HG03460 (cell line): ENCODE measurements at regions not wholly inside any gene's neighbourhood (a gene's known extent, or its start where the extent isn't known, plus 50 kb on each side); places are given as distances from the start of the nearest gene placed in this dataset.

ENCODE experiments used
- ATAC-seq: cut with Tn5 transposase; IDR thresholded peaks from one replicate; pipeline ENCODE4 v1.9.1; 2021; ENCODE audit not compliant: unreplicated experiment

- no peak for ATAC-seq
These were observed 157.1 kb upstream of the IFNG-AS1 start for GRCh38 chr12:67832155-67832554.

GRCh38 chr12:67833602-67834001, 155.6 kb upstream of the IFNG-AS1 start:
- ATAC-seq: no peak

- no peak for ATAC-seq
These were observed 151.4 kb upstream of the IFNG-AS1 start for GRCh38 chr12:67837876-67838275.

- ATAC-seq: no peak
These were observed 147.1 kb upstream of the IFNG-AS1 start for GRCh38 chr12:67842124-67842523.

GRCh38 chr12:67843257-67843656, 146.0 kb upstream of the IFNG-AS1 start:
- no peak for ATAC-seq

- ATAC-seq: no peak
These were observed 136.5 kb upstream of the IFNG-AS1 start for GRCh38 chr12:67852701-67853100.

- no peak for ATAC-seq
These were observed 136.0 kb upstream of the IFNG-AS1 start for GRCh38 chr12:67853204-67853603.

- no peak for ATAC-seq
These were observed 134.9 kb upstream of the IFNG-AS1 start for GRCh38 chr12:67854351-67854750.

- no peak for ATAC-seq
These were observed 134.1 kb upstream of the IFNG-AS1 start for GRCh38 chr12:67855103-67855502.

GRCh38 chr12:67871231-67871630, 118.0 kb upstream of the IFNG-AS1 start:
- no peak for ATAC-seq

GRCh38 chr12:67873355-67873754, 115.9 kb upstream of the IFNG-AS1 start:
- no peak for ATAC-seq

- no peak for ATAC-seq
These were observed 112.8 kb upstream of the IFNG-AS1 start for GRCh38 chr12:67876305-67876915.

- no peak for ATAC-seq
These were observed 111.5 kb upstream of the IFNG-AS1 start for GRCh38 chr12:67877727-67878126.

- no peak for ATAC-seq
These were observed 109.3 kb upstream of the IFNG-AS1 start for GRCh38 chr12:67879937-67880336.

- ATAC-seq: no peak
These were observed 107.7 kb upstream of the IFNG-AS1 start for GRCh38 chr12:67881565-67881964.

GRCh38 chr12:67884596-67884995, 104.7 kb upstream of the IFNG-AS1 start:
- ATAC-seq: no peak

- ATAC-seq: no peak
These were observed 103.7 kb upstream of the IFNG-AS1 start for GRCh38 chr12:67885375-67886169.

- ATAC-seq: no peak
These were observed 102.2 kb upstream of the IFNG-AS1 start for GRCh38 chr12:67887065-67887464.

GRCh38 chr12:67889931-67890330, 99.3 kb upstream of the IFNG-AS1 start:
- ATAC-seq: no peak

GRCh38 chr12:67890726-67891258, 98.5 kb upstream of the IFNG-AS1 start:
- no peak for ATAC-seq

GRCh38 chr12:67891596-67891995, 97.7 kb upstream of the IFNG-AS1 start:
- no peak for ATAC-seq

GRCh38 chr12:67892259-67893021, 96.8 kb upstream of the IFNG-AS1 start:
- no peak for ATAC-seq
